Hepatocyte (in vitro differentiated cells): ENCODE measurements at regions not wholly inside any gene's neighbourhood (a gene's known extent, or its start where the extent isn't known, plus 50 kb on each side); places are given as distances from the start of the nearest gene placed in this dataset.

ENCODE experiments used
- EZH2 ChIP-seq: fragments of 200-600 bp; sonication (generic); IDR thresholded peaks from 2 replicates; pipeline ENCODE4 v1.6.1; 2016; ENCODE audit warnings: antibody characterized with exemption, mild to moderate bottlenecking, borderline replicate concordance
- EZH2phosphoT487 ChIP-seq: fragments of 200-600 bp; sonication (generic); IDR thresholded peaks from one replicate; pipeline ENCODE4 v1.6.1; 2018; ENCODE audit warnings: antibody characterized with exemption, mild to moderate bottlenecking, low read depth, moderate library complexity; ENCODE audit not compliant: unreplicated experiment, severe bottlenecking
- TF ChIP-seq, protein P1 (sequence below): fragments of 200-600 bp; sonication (generic); IDR thresholded peaks from 2 replicates; pipeline ENCODE4 v1.5.1; 2016; ENCODE audit warnings: antibody characterized with exemption, mild to moderate bottlenecking; ENCODE audit not compliant: poor library complexity

DNA sequence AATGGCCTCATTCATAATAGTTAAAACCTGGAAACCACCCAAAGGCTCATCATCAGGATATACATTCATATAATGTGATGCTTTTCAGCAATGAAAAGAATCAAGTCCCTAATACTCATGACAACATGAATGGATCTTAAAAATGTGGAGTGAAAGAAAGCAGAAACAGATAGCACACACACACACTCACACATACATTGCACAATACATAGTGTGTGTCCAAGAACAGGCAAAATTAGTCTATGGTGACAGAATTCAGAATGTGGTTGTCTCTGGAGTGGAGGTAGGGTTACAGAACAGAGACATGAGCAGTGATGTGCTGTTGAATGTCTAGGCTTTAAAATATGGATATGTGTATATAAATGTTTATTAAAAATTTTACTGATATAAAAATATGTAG is 419.9 kb upstream of the PCDH15 start:
- TF ChIP-seq EZH2 (no peak), EZH2phosphoT487 (no peak)
- TF ChIP-seq, protein P1, sequence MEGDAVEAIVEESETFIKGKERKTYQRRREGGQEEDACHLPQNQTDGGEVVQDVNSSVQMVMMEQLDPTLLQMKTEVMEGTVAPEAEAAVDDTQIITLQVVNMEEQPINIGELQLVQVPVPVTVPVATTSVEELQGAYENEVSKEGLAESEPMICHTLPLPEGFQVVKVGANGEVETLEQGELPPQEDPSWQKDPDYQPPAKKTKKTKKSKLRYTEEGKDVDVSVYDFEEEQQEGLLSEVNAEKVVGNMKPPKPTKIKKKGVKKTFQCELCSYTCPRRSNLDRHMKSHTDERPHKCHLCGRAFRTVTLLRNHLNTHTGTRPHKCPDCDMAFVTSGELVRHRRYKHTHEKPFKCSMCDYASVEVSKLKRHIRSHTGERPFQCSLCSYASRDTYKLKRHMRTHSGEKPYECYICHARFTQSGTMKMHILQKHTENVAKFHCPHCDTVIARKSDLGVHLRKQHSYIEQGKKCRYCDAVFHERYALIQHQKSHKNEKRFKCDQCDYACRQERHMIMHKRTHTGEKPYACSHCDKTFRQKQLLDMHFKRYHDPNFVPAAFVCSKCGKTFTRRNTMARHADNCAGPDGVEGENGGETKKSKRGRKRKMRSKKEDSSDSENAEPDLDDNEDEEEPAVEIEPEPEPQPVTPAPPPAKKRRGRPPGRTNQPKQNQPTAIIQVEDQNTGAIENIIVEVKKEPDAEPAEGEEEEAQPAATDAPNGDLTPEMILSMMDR, result no peak
